HG02981 (cell line): ENCODE measurements at regions not wholly inside any gene's neighbourhood (a gene's known extent, or its start where the extent isn't known, plus 50 kb on each side); places are given as distances from the start of the nearest gene placed in this dataset.

ENCODE experiments used
- ATAC-seq: cut with Tn5 transposase; IDR thresholded peaks from one replicate; pipeline ENCODE4 v1.9.1; 2021; ENCODE audit warnings: mild to moderate bottlenecking, moderate library complexity; ENCODE audit not compliant: unreplicated experiment

DNA sequence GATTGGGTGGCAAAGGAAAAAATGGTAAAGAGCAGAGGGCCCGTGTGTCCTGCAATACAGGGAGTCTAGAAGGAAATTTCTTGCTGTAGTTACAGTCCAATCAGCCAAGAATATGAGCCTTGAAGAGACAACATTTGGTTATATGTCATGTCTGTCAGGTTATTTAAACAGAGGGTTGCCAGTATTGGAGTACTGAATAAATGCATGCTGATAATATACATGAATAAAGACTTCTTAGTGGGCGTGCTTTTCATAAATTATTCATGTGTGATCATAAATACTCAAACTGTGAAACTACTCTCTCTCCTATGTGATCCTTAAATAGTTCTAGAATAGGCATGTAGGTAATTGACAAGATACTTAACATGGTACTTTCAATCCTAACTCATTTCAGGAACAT is 249.0 kb downstream of the CRPPA start:
- ATAC-seq: no peak

DNA sequence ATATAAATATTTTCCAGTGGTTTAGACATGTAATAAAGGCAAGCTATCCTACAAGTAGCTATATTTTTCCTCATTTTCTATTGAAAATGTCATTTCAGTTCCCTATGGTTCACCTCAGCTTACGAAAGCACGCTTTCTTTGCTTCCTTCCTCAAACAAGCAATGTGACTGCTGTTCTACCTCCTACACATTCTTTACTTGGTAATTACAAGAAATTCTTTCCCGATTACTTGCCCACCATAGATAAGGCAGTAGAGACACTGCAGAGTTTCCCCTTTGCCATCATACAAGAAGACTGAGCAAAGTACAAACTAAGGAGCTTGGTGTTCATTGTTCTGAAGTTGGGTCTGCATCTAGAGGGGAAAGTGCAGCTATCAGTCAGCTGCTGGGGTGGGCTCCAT is 249.4 kb downstream of the CRPPA start:
- ATAC-seq: no peak

DNA sequence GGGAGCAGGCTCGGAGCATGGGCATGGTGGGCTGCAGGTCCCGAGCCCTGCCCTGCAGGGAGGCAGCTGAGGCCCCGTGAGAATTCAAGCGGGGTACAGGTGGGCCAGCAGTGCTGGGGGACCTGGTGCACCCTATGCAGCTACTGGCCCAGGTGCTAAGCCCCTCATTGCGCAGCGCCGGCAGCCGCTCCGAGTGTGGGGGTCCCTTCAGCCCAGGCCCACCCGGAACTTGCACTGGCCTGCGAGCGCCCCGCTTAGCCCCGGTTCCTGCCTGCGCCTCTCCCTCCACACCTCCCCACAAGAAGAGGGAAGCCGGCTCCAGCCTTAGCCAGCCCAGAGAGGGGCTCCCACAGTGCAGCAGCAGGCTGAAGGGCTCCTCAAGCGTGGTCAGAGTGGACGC is 250.7 kb downstream of the CRPPA start:
- no peak for ATAC-seq

DNA sequence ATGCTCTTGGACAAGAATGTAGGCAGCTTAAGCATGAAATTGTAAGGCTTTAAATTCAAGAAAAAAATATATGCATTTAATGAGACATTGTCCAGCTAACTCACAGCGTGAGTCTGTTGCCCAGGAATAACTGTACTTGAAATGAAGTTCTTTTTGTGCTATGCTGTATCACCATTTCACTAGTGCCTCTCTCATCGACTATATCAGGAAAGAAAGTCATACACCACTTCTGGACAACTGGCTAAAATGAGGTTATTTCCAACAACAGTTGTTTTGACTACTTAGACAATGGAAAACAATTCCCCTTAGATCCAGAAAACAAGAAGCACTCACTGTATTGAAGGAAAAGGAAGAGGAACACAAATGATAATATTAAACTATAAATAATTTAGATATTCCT is 251.8 kb downstream of the CRPPA start:
- ATAC-seq: no peak

DNA sequence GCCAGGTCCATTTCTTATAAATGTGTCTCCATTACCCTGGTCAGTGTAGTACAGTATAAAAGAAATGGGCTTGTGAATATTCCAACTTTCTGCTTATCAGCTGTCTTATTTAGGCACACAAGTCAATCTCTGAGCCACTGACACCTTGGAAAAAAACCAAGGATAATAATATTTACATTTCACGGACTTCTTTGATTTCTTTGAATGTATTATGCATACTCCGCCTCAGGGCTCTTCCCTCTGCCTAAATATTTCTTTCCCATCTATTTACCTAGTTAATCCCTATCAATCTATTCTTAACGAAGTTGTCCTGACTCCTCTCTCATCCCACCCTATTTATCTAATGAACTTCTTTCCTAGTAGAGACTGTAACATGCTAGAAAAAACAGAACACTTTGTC is 253.8 kb downstream of the CRPPA start:
- no peak for ATAC-seq

DNA sequence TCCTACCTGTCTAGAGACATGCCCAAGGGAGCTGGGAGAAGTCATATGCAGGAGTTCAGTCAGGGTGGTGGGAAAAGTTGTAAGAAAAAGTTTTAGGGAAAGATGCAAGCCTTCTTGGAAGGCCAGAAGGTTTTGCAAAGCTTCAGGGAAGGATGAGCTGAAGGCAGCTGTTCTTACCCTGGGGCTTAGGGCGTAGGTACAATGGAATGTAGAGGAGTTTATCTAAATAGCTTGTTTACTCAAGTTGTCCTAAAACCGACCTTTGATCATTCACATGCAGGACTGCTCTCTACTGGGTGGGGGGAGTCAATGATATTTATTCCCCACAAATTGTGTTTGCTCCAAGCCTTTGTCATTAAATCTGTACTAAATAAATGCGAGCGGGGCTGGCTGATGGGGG is 277.0 kb downstream of the CRPPA start:
- no peak for ATAC-seq

DNA sequence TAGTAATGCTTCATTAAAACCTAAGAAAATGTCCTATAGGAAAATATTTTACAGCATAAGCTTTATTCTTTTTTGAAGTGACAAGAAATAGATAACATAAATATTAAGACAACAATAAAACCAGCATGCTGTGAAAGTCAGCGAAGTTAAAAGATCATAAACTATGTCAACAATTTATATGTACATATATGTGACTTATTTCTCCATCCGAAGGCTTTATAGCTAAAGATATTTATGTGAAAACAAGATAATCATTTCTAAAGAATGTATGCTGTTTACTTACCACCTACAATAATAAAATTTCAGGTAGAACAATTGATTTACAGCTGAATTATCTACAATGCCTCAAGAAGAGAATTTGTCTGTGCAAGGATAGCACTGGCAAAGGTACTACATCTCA is 283.4 kb downstream of the CRPPA start:
- ATAC-seq: no peak

DNA sequence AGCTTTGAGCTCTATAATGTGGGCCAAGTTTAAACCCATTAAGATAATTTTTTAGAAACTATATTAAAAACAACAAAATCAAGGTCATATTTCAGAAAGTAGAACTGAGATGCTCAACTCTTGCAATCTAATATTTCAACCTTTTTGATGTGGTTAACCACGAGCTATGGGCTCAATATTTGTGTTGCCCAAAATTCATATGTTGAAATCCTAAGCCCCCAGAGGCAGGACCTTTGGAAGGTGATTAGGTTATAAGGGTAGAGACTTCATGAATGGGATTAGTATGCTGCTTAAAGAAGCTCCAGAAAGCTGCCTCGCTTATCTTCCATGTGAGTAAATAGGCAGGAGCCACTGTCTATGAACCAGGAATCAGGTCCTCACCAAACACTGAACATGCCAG is 284.4 kb downstream of the CRPPA start:
- ATAC-seq: no peak

DNA sequence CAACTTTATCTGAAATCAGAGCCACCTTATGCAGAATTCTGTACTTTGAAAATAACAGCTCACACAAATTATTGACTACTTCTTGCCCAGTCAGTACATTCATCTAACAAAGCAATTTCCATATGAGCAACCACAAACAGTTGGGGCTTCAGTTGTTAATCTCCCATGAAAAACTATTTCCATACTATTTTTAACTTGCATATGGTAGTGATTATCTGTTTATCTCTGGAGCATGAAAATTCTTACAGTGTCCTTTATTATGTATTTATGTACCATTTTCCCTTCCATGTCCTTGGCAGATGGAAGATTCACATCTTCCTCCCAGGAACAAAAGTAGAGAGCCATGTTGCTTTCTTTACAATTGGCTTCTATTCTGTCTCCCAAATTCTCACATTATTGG is 285.7 kb downstream of the CRPPA start:
- no peak for ATAC-seq

DNA sequence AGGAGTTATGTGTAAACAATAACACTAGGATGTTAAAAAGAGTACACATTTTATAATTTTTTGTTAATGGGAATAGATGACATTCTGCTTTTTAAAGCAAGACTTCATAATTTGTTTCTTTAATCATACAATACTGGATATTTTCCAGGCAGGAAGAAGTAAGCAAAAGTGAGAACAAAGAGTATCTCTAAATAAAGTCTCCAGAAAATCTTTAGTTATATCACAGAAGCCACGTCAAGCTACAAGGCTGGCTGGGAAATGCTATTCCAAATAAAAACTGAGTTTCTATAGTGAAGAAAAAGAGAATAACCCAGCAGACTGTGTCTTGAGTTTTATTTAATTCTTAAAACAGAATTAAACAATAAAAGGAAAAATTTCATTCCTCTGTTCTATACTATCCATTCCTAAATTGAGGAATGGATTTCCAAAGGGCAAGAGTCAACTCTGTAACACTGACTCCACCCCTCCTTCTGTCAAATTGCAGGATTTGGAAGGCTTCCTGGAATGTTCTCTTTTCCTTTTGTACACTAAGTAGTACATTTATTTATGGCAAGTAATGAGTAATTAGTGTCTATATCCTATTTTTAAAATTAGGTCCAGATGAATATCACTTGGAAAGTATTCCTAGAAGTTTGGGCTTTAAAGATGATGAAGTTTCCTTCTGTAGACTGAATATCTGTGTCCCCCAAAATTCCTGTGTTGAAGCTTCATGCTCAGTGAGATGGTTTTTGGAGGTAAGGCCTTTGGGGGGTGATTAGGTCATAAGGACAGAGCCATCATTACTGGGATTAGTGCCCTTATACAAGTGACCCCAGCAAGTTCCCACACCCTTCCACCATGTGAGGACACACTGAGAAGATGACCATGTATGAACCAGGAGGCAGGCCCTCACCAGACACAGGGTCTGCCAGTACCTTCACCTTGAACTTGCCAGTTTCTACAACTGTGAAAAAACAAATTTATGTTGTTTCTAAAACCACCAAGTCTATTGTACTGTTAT is 290.9 kb downstream of the CRPPA start:
- no peak for ATAC-seq

DNA sequence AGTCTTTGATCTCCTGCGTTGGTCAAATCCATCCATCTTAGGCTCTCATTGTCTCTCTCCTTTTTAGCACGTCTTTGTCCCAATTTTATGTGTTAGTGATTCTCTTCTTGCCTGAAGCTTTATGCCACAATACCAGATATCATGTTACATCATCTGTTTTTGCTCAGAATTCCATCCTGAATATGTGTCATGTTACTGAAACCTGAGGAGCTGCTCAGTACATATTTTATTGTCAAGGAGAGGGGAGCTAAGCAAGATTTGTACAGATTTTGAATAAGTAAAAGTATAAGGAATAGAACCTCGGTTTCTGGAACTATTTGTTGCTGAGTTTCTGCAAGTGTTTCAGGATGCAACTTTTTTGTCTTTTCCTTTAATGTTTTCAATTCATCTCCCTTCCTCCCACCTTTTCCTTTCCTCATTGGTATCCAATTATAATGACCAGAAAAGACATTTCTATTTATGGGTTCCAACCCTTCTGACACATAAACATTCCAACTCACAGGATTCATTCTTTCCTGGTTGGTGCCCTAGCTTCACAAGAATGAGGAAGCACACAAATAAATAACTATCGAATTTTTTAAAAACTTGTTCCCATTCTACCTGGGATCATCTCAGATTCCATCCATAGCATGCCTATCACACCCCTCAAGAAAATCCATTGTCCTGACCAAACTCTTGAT is 291.8 kb downstream of the CRPPA start:
- ATAC-seq: no peak

DNA sequence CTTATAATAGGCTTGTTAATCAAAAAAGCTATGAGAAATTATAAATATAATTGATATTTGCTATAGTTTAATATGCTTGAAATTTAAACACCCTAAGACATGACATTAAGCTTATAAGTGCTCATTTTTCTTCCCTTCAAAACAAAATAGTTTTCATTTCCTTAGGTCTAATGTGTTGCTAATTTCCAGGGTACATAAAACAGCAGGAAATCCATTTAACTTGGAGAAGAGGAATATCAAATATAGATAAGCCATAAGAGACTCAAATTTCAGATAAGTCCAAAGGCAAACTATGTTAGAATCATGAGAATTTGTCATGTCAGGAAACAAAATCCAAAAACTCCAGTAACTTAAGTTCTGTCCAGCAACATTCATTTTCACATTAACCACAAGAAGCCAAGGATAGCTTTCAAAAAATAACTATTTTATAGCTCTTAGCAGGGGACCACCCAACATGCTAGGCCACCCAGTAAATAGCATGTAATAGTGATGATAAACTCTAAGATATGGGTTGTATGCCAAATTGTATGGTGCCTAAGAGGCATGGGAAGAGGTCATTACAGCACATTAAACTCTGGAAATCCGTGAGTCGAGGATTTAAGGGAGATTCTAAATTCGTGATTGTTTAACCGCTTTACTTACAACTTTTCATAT is 298.1 kb downstream of the CRPPA start:
- ATAC-seq: no peak

DNA sequence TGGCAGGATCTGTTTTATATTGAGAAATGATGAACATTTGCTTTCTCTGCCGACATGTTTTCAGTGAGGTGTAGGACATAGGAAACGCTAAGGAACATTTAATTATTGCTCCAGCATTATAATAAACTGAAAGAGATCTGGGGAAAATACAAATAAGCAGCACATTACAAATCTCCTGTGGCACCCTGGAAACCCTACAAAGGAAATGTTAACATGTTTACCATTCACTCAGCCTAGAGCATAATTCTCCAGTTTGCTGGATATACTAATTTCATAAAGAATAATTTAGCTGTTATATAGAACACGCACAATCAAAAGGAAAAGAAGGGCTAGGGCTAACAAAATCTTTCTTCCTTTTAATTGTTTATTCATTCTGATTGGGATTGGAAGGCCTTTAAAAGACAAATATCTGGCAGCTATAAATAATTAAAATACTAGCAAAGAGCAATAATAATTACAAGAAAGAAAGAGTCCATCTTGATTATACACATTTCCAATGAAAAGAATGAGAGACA is 299.4 kb downstream of the CRPPA start:
- ATAC-seq: no peak

DNA sequence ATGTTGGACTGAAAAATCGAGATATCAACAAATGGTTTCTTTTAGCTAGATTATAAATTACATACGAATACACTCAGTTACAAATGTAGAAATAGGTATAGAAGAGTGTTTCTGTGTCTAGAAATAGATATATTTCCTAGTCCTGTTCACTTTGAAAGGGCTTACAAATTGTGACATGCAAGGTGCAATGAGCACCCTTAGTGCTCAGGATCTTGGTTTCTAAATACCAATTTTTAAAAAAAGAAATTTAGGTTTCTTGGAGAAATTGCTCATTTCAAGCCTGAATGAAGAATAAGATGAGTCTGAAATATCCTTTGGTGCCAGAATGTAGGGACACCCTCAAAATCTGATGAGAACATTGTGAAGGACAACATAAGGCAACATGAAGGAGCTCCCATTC is 306.0 kb downstream of the CRPPA start:
- no peak for ATAC-seq

DNA sequence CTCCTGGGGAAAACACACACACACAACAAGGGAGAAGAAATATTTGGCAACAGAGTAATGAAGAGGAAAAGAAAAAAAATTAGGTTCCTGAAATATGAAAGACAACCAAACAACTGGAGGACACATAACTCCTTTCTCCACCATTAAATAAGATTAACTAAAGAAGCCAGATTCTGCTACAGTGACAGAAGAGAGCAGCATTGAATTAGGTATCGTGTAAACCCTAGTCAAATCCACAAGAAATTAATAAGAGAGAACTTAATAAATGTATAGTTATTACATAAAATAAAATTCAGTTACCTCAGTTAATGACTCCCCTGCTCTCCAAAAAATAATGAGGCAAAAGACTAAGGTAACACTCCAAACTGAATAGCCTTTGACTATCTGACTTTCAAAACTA is 306.7 kb downstream of the CRPPA start:
- no peak for ATAC-seq

DNA sequence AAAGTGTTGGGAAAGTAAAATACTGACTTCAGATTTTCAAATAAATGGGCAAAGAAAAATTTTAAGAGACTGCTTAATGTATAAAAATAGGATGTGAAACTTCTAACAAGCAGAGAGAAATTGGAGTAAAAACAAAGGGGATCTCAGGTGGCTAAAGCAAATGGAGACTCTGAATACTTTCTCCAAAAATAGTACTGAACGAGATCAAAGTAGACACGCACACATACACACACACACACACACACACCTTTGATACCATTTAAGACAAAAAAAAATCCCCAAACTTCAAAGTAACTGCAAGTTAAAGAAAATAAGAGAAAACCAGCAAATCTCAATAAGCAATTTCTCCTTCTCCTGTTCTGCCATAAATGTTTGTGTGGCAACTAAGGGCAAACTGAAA is 307.3 kb downstream of the CRPPA start:
- ATAC-seq: no peak

DNA sequence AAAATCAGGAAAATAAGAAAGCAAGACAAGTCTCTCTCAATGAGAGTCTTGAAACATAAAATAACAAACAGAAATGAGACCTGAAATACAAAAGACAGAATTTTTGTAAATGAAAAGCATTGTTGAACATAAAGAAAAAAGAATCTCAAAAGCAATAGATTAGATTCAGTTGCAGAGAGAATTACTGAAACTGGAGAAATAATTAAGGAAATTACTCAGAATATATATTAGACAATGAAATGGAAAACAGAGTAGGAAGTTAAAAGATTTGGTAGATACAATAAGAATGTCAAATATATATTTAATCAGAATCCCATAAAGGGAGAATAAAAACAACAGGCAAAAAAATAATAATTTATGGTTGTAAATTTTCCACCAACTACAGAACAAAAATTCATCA is 308.3 kb downstream of the CRPPA start:
- no peak for ATAC-seq

DNA sequence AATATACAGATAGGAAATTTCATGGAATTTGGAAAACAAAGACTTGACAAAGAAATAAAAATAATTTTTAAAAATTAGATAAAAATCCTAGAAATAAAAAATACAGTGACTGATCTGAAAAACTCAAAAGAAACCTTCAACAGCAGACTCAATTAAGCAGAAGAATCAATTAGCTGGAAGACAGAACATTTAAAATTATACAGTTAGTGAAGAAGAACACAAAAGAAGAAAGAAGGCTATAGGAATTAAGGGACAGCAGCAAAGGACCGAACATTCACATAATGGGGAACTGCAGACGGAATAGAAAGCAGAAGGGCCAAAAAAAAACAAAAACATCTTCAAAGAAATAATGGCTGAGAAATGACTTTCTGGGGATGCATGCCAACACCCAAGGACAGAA is 314.5 kb downstream of the CRPPA start:
- no peak for ATAC-seq

DNA sequence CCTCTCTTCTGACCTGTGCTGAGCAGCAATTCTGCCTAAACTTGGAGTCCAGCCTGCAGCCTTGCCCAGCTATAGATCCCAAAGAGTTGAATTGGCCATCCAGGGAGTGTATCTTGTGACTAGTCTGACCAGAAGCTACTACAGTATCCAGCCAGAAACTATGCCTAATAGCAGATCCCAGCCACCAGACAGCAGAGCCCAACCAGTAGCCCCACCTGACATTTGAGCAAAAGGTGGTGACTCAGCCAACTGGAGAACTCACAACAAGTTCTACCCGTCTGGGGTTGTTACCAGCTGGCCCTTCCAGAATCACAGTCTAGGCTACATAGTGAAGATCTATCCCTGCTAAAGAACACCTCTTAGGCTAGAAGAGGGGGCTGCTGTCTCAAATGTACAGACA is 315.0 kb downstream of the CRPPA start:
- ATAC-seq: no peak

DNA sequence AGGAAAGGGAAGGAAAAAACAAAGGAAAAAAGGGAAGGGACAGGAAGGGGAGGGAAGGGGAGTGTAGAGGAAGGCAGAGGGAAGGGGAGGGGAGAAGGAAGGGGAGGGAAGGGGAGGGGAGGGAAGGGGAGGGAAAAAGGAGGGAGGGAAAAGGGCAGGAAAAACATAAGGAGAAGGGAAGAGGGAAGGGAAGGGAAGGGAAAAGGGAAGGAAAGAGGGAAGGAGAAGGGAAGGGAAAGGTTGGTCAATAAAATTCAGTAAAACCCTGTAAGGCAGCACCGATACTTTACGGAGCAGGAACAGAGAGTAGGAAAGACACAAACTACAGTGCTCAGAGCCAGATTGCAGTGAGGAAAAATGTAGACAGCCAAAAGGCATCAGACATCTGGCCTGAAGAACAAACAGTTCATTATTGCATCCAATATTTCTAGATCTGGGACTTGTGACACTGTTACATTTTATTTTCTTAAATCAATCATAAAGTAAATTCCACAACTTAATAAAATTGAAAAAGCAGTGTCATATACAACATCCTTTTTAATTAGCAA is 322.0 kb downstream of the CRPPA start:
- ATAC-seq: no peak

DNA sequence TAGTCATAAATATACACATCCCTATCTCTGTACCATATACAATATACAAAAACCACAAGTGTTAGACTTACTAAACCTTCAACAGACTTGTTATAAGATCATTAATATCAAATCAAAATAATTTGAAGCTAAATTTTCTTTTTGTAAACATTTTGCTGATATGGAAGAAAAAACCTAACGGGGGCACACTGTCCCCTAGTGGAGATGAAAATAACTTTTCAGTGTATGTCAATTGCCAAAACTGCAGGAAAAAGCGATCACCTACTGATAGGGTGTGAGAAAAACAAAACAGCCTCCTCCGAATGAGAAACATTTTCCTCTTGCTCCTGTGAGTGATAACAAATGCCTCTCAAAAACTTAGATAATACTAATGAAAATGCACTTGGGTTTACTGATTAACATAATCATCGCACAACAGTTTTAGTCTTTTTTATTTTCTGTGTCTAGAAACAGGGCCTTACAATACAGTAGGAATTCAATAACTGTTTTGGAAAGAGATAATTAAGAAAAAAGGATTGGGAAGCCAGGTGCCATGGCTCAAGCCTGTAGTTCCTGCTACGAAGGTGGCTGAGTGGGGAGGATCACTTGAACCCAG is 322.7 kb downstream of the CRPPA start:
- no peak for ATAC-seq
